ENCODE measurements at regions not wholly inside any gene's neighbourhood (a gene's known extent, or its start where the extent isn't known, plus 50 kb on each side); places are given as distances from the start of the nearest gene placed in this dataset.
"Not testable (repeated sequence)": the region's sequence is repeated elsewhere in the genome, so short reads cannot be mapped to it uniquely, and the experiment has no call there.

DNA sequence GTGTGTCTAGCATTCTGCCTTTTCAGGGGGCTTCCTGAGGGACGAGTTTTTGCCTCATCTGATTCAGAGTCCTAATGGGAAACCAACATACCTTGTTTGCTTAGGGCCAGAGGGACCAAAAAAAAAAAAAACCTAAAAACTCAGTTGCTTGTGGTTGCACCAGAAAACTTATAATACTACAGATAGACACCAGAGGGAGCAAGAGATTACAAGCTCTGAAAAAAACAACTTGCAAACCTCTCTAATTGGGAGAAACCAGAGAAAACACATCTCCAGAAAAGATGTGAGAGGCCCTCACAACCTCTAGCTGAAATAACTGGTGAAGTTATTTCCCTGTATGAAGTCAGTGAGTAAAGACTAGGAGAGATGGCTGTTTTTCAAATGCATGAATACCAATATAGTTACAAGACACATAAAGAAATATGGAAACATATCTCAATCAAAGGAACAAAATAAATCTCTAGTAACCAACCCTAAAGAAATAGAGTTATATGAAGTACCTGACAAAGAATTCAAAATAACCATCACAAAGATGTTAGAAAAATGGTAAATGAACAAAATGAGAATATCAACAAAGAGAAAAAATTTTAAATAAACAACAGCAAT, 233.7 kb upstream of the NFIA start:
- peak; percentile 71 for DNase-seq

DNA sequence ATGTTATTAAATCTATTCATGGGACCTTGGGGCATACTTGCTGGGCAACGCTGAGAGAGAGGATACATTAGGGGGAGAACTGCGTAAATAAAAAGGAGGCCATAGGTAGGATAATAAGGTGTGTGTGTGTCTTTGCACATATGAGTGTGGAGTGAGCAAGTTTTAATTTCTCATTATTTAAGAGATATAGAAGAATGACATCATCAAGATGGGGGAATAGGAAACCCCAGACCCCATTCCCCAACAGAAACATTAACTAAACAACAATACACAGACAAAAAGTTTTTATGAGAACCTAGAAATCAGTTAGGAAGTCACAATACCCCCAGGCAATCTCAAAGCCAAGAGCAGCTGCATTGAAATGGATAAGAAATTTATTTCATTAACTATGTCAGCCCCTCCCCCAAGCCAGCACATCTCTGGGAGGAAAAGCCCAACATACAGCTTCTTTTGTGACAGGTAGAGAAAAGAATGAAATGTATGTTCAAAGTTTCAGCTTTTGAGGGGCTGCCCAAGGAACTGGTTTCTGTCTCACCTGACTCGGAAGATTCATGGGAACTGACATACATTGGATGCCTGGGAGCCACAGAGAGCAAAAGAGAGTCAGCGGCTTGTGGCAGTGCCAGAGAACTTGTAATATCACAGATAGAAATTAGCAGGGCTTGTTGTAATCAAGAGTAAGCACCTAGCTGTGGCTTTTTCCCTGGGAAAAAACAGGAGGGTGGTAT, 234.3 kb upstream of the NFIA start:
- DNase-seq: peak; percentile 3

DNA sequence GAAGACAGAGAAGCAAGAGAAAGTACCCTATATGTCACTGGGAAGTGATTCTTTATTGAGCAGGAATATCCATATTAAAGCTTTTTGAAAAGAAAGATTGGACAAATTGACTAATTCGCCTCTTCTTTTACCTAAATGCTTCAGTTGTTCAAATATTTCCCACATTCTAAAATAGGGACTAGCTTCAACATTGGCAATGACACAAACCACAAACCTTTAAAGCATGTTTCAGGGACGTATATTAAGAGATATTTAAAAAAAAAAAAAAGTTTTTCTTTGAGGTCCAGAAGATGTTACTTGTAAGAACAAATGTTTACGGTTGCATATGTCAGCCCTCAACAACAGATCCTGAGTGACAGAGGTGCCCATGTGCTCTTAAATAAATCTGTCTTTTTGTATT, 235.0 kb upstream of the NFIA start:
- DNase-seq: peak; percentile 24

DNA sequence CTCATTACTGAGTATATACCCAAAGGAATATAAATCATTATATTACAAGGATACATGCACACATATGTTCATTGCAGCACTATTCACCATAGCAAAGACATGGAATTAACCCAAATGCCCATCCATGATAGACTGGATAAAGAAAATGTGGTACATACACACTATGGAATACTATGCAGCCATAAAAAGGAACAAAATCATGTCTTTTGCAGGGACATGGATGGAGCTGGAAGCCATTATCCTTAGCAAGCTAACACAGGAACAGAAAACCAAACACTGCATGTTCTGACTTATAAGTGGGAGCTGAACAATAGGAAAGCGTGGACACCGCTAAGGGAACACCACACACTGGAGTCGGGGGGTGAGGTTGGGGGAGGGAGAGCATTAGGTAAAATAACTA, 236.7 kb upstream of the NFIA start:
- not testable (repeated sequence) for DNase-seq

DNA sequence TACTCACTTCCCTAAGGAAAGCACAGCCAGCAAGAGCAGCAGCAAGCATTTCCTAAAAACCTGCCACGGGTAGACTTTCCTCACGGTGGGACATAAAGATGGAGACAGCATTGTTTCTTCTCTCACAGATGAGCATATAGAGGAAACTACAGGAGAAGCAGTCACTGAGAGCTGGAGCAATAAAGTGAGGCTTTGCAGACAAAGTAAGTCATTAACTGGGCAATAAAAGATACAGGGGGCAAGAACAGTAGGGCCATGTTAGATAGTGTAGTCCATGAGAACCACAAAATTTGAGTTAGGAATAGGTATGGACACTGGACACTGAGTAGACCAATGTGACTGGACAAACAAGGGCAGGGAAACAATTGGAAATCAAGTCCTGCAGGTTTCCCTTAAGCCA, 240.1 kb upstream of the NFIA start:
- no peak for DNase-seq

DNA sequence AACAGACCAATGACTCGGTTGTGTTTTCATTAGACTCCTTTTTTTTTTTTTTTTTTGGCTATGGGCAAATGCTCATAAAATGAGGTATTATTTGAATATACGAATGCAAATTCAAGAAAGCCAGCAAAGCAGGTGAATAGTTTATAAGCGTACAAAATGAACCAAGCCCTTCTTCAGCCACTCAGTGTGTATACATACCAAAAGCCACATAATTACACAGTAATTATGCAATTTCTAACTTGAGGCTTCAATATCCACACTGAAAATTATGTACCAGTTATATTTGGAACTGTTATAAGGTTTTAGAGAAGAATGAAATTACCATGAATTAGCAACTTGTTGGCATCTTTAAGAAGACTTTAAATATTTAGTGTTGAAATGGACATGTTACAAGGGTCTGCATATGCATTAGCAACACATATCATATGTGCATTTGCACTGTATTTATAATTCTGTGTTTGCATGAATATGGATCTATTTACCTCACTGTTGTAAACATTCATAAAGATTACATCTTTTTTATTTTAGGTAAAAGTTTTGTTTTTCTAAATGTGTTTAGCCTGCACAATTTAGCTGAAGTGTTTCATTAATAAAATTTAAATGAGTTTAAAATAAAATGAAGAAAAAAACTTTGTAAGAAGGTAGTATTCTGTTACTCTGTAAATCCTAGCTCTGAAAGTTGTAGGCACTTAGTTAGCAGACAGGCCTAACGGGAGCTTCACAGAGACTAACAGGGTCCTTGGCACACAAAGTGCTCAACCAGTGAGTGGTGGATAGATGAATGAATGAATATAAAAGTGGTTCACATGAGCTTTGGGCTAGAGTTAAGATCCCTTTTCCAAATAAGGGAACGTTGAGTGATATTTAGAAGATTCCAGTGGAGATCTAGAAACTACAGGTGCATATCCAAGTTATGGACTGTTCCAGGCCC, 241.0 kb upstream of the NFIA start:
- DNase-seq: no peak

DNA sequence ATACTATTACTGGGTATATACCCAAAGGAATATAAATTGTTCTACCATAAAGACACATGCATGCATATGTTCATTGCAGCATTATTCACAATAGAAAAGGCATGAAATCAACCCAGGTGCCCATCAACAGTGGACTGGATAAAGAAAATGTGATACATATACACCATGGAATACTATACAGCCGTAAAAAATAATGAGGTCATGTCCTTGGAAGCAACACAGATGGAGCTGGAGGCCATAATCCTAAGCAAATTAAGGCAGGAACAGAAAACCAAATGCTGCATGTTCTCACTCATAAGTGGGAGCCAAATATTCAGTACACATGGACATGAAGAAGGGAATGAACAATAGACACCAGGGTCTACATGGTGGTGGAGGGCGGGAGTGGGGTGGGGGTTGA, 241.9 kb upstream of the NFIA start:
- DNase-seq: not testable (repeated sequence)

DNA sequence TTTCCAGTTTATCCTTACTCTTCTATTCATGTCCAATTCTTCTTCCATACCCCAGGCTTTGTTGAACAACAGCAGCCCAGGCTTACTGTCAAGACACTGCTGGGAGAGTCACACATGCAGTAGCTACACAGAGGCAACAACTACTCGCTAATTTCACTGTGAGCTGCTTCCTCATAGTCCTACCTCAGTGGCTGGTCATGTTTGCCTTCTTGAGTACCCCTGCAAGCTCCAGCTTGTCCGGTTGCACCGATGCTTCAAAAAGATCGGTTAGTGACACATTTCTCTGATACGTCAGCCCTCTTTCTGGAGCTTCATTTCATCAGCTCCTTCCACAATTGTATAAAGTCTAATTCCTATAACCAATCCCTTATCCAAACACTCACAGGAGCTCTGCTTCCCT, 246.7 kb upstream of the NFIA start:
- no peak for DNase-seq

DNA sequence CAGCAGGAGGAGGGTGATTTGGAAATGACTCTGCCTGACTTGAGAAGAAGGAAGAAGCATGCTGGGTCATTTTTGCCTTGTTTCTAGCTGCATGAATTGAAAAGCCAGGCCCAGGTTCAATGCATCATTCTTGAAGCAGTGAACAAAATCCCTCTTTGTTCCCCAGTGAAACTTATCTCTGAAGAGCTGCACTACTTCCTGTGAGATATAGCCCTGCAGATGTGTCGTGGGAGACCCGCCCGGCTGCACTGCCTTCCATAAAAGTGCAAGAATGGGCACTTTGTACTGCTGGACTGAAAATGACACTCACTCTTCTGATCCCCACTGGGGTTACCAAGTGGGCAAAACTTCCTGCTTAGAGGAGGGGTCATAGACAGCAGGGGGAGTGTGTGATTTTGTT, 249.2 kb upstream of the NFIA start:
- no peak for DNase-seq

DNA sequence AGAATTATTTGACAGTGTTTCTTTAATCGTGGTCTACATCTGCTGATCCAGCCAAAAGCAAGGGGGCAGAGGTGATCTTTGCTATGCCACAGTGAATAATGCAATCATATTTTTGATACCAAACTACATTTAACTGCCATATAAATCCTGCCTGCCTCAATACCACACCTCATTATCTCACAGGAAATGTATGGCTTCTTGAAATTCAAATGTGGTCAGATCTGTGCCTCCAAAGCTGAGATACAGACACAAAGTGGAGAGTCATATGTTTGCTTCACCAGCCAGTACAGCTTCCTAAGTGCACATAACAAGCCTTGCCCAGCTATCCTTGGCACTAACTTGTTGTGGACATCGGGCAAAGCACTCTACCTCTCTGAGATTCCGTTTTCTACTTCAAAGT, 250.0 kb upstream of the NFIA start:
- no peak for DNase-seq

DNA sequence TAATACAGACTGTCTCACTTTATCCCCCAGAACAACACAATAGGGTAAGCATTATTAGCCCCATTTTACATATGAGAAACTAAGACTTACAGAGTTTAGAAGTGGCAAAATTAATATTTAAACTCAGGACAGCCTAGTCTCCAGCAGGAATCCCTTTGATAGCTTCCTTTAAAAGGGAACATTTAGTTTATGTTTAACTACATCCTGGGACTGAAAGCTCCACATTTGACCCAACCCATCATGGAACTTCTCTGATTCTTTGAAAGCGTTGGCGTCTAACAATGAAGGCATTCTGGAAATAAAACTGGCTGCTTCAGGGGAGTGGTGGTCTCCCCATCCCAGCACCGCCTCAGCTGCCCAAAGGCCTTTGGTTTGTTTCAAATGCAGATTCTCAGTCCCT, 250.6 kb upstream of the NFIA start:
- DNase-seq: no peak

DNA sequence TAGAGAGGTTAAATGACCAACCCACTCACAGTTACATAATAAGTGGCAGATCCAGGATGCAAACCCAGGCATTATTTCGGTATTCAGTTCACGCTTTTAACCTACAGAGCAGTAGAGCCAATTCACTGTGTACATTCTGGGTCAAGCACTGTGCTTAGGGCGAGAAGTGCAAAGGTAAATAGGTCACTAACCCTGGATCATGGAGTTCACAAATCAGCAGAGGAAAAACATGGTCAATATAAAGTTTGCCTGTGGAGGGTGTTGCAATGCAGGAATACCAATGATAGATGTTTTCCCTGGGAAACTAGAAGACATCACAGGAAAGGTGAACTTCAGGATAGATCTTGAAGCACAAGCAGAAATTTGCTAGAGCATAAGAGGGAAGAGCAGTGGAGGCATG, 253.4 kb upstream of the NFIA start:
- DNase-seq: no peak

DNA sequence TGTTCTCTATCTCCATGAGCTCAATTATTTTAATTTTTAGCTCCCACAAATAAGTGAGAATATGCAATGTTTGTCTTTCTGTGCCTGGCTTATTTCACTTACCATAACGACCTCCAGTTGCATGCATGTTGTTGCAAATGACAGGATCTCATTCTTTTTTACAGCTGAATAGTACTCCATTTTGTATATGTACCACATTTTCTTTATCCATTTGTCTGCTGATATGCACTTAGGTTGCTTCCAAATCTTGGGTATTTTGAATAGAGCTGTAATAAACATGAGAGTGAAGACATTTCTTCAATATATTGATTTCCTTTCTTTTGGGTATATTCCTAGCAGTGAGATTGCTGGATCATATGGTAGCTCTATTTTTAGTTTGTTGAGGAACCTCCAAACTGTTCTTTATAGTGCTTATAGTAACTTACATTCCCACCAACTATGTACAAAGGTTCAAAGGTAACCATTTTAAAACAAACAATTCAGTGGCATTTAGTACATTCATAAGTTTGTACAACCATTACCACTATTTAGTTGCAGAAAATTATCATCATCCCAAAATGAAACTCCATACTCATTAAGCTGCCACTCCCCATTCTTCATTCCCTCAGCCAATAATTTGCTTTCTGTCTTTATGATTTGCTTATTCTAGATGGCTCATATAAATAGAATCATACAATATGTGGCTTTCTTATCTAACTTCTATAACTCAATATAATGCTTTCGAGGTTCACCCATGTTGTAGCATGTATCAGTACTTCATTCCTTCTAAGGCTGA, 255.9 kb upstream of the NFIA start:
- DNase-seq: no peak

DNA sequence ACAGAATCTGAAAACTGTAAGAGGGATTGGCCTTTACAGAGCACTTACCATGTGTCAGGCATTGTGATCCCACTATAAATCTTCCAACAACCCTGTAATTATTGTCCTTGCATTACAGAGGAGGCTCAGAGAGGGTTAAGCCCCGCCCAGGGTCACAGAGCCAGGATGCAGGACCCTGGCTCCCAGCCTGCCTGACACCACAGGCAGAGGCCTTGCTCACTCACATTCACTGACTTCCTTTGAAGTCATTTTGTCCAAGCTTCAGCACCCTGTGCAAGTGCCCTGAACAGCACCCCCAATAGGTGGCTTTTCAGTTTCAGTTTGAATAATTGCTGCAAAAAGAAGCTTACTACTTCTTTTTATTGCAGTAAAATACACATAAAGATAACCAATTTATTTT, 256.8 kb upstream of the NFIA start:
- DNase-seq: no peak

DNA sequence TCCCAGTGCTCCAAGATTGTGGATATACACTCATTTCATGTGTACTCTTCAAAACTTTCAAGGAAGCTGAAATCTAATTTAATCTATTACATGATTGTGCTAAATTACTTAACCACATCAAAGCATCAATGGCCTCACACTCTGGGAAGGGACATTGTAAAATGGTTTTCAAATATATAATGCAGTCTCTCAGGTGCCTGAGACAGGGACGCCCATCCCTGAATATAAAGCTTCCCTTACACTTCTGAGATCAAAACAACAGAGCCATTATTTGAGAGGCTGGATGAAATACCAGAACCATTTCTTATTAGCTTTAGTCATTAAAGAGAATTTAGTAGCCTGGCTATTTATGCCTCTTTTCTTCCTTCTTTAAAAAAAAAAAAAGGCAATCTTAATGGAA, 259.2 kb upstream of the NFIA start:
- no peak for DNase-seq

DNA sequence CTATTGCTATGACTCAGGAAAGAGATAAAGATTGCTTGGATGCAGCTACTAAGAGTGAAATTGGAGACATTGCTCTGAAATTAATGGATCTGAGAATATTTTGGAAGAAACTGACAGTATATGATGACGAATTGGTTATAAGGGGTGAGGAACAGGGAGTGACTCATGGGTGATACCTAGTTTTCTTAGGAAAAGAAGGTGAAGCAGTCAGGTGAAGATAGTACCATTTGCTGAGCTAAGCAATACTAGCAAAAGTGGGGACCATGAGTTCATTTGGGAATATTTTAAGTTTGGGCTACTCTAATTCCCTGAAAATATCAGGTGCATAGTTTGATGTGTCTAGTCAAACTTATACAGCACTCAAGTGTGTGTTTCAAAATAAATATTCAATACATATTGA, 260.1 kb upstream of the NFIA start:
- no peak for DNase-seq

DNA sequence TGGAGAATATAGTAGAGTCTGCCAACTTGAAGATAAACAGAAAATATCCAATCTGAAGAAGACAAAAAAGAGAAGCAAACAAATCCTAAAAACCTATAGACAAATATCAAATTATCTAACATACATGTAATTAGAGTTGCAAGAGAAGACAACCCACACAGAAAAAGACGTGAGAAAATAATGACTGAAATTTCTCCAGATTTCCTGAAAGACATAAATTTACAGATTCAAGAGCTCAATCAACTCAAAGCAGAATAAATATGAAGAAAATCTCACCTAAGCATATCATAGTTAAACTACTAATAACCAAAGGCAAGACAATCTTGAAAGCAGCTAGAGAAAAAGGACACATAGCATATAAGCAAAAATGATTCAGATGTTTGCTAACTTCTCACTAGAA, 261.2 kb upstream of the NFIA start:
- no peak for DNase-seq

DNA sequence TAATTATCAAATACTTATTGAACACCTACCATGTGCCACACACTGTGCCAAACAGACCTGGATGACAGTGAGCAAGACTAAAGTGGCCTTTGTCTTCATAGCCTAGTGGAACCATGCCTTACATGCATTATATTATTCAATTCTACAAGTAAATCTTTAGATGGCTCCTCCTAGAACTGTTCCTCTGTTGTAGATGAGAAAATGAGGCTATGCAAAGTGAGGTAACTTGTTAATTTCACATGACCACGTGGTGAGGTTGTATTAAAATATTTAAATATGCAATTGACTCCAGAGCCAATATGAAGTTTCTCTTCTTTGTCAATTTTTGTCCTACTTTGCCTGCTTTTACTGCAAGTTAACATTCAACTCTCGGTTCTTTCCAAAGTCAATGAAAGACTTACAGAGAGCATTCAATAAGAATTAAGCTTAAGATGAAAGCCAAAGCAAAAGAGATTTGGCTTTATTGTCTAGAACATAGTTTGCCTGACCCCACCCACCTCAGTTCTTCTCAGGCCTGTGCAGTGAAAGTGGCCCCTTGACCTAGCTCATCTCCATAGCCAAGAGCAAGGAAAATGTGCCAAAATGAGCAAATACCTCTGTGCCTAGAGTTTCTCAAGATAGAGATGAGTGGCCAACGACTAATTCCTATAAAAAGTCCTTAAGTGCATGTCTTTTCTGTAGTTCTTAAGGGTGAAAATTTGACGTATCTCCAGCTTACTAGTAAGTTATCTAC, 263.2 kb upstream of the NFIA start:
- DNase-seq: no peak

DNA sequence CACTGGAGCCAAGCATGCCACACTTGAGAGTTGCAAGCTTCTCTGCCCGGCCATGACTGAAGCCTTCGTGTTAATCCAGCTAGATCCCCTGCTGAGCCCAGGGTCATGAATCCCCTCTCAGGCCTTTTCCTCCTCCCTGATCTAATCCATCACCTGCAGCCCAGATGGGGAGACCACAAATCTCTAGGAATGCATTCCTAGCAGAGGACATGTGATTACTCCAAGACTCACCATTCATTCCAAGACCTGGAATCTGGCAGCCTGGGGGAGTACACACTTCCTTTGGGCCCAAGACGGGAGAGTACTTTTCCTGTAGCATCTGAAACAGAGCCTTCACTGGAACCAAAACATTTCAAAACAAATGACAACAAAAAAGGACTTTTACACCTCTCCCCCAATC, 269.3 kb upstream of the NFIA start:
- peak; percentile 41 for DNase-seq

DNA sequence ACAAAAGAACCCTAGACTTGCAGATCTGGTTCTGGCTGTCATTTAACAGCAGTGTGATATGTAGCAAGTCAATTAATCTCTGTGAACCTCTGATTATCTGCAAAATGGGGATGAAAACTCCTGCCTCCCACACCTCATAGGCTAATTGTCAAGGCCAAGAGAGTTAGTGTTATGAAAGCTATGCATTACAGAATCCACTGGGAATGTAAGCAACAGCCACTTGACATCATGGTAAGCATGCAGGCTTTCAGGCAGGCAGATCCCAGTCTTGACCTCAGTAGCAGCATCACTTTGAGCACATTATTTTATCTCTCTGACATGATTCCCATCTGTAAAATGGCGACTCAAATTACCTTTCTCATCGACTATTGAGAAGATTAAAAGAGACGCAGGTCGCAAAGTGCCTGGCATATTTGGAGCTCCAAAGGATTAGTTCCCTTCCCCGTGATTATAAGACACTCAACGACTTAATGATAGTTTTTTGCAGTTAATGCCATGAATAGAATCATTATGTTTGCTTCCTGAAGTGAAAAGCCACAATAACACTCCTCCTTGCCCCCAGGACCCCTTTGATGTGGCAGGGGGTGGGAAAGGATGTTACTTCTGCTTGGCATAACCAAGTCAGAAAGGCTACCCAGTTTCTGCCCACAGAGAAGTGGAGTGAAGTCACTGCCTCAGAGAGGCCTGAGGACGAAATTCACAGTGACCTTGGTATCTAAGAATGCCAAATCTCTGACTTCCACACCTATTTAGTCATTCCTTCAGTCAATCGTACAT, 273.0 kb upstream of the NFIA start:
- peak; percentile 14 for DNase-seq

DNA sequence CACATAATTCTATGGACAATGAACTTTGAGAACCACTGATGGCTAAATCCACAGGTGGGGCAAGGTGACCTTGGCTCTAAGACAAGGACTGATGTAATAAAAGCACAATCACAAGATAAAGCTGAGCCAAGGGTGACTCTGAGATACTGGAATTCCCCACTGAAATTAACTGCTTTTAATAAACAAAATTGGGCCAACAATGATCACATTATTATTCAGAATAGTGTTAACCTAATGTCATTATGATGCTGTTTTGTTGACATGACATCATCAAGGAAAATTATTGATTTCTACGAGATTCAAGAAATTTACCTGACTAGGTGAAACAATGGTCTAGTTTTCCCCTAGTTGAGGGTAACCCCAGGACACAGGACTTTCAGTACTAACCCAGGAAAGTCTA, 273.7 kb upstream of the NFIA start:
- no peak for DNase-seq
